ENCODE measurements at regions not wholly inside any gene's neighbourhood (a gene's known extent, or its start where the extent isn't known, plus 50 kb on each side); places are given as distances from the start of the nearest gene placed in this dataset.
"Not testable (repeated sequence)": the region's sequence is repeated elsewhere in the genome, so short reads cannot be mapped to it uniquely, and the experiment has no call there.

GRCh38 chr1:56249234-56249633 lies 330.1 kb downstream of the PLPP3 start:
- H3K27me3 Mint-ChIP-seq (ENCODE audit: unreplicated experiment) = no peaks in the 10 kb centered on the region
- no TSS peak for BruUV-seq (replicated peaks)
- no peak overlapping the region for H3K27ac Mint-ChIP-seq (ENCODE audit: unreplicated experiment)
- CTCF ChIA-PET = interaction anchor here (0.7 to 0.8 kb wide), 2 partner anchors 86 to 1127 kb away, joined by 5 to 8 read pairs; no protein-coding TSS in a partner anchor
- TF ChIP-seq, protein P1, sequence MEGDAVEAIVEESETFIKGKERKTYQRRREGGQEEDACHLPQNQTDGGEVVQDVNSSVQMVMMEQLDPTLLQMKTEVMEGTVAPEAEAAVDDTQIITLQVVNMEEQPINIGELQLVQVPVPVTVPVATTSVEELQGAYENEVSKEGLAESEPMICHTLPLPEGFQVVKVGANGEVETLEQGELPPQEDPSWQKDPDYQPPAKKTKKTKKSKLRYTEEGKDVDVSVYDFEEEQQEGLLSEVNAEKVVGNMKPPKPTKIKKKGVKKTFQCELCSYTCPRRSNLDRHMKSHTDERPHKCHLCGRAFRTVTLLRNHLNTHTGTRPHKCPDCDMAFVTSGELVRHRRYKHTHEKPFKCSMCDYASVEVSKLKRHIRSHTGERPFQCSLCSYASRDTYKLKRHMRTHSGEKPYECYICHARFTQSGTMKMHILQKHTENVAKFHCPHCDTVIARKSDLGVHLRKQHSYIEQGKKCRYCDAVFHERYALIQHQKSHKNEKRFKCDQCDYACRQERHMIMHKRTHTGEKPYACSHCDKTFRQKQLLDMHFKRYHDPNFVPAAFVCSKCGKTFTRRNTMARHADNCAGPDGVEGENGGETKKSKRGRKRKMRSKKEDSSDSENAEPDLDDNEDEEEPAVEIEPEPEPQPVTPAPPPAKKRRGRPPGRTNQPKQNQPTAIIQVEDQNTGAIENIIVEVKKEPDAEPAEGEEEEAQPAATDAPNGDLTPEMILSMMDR (IDR thresholded peaks at IDR 0.05; ENCODE audit: unreplicated experiment) = no peak
- H3K9me3 Mint-ChIP-seq (ENCODE audit: low read depth, unreplicated experiment) = no peaks in the 10 kb centered on the region
- H3K36me3 Mint-ChIP-seq (ENCODE audit: insufficient read depth, unreplicated experiment) = no peaks in the 10 kb centered on the region
- DNase-seq = no peak
- intact Hi-C loops (cut with micrococcal nuclease; ENCODE audit: unreplicated experiment) = no loop called here
- no peak overlapping the region for H3K4me3 Mint-ChIP-seq (ENCODE audit: low read depth, unreplicated experiment)
- no peaks in the 10 kb centered on the region for H3K4me1 Mint-ChIP-seq (ENCODE audit: low read depth, unreplicated experiment)

DNA sequence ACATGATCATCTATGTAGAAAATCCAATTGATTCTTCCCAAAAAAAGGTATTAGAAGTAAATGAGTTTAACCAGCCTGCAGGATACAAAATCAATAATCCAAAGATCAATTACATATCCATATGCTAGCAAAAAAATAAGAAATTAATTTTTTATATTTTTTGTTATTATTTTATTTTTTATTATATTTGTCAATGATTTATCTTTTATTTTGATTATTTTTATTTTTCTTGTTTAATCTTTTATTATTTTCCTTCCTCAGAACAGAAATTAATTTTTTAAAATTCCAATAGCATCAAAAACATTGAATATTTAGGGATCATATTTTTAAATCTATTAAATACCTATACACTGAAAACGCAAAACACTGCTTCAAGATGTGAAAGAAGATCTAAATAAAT lies 331.2 kb downstream of the PLPP3 start:
- Mint-ChIP-seq H3K27me3 (ENCODE audit: unreplicated experiment) (no peaks in the 10 kb centered on the region), H3K9me3 (ENCODE audit: low read depth, unreplicated experiment) (no peaks in the 10 kb centered on the region), H3K4me1 (ENCODE audit: low read depth, unreplicated experiment) (no peaks in the 10 kb centered on the region), H3K4me3 (ENCODE audit: low read depth, unreplicated experiment) (no peak overlapping the region), H3K27ac (ENCODE audit: unreplicated experiment) (no peak overlapping the region), H3K36me3 (ENCODE audit: insufficient read depth, unreplicated experiment) (no peaks in the 10 kb centered on the region)
- CTCF ChIA-PET = no interaction called here
- intact Hi-C loops (cut with micrococcal nuclease; ENCODE audit: unreplicated experiment) = no loop called here
- no TSS peak for BruUV-seq (replicated peaks)
- TF ChIP-seq, protein P1 (IDR thresholded peaks at IDR 0.05; ENCODE audit: unreplicated experiment) = no peak
- DNase-seq = no peak

- H3K36me3 Mint-ChIP-seq (ENCODE audit: insufficient read depth, unreplicated experiment); DNase-seq; H3K27ac Mint-ChIP-seq (ENCODE audit: unreplicated experiment); H3K4me3 Mint-ChIP-seq (ENCODE audit: low read depth, unreplicated experiment); H3K9me3 Mint-ChIP-seq (ENCODE audit: low read depth, unreplicated experiment); CTCF ChIA-PET; H3K4me1 Mint-ChIP-seq (ENCODE audit: low read depth, unreplicated experiment); BruUV-seq (replicated peaks); intact Hi-C loops (cut with micrococcal nuclease; ENCODE audit: unreplicated experiment); H3K27me3 Mint-ChIP-seq (ENCODE audit: unreplicated experiment): not testable (repeated sequence)
Observed at GRCh38 chr1:56246726-56247125, 332.6 kb downstream of the PLPP3 start.

DNA sequence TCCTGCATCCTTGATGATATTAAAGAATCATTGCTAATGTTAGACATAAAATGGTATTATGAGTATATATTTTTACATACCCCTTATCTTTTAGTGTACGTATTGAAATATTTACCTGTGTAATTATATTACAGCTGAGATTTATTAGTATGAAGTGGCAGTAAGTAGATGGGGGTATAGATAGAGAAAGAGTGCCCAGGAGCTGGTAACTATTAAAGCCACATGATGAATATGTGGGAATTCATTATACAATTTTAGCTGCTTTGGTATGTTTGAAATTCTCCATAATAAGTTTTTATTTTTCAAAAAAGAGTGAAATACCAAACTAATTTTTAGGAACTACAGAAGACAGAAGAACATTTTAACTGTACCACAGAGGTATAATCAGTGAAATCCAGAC lies 339.0 kb downstream of the PLPP3 start:
- Mint-ChIP-seq H3K9me3 (ENCODE audit: low read depth, unreplicated experiment) (peaks cover 5% of the 10 kb centered on the region), H3K27me3 (ENCODE audit: unreplicated experiment) (no peaks in the 10 kb centered on the region), H3K36me3 (ENCODE audit: insufficient read depth, unreplicated experiment) (no peaks in the 10 kb centered on the region), H3K27ac (ENCODE audit: unreplicated experiment) (no peak overlapping the region), H3K4me1 (ENCODE audit: low read depth, unreplicated experiment) (no peaks in the 10 kb centered on the region), H3K4me3 (ENCODE audit: low read depth, unreplicated experiment) (no peak overlapping the region)
- intact Hi-C loops (cut with micrococcal nuclease; ENCODE audit: unreplicated experiment) = no loop called here
- BruUV-seq (replicated peaks) = no TSS peak
- CTCF ChIA-PET = no interaction called here
- TF ChIP-seq, protein P1 (IDR thresholded peaks at IDR 0.05; ENCODE audit: unreplicated experiment) = no peak
- DNase-seq = no peak

GRCh38 chr1:56237491-56238064 lies 341.8 kb downstream of the PLPP3 start:
- H3K27me3 Mint-ChIP-seq (ENCODE audit: unreplicated experiment) = no peaks in the 10 kb centered on the region
- DNase-seq = no peak
- CTCF ChIA-PET = no interaction called here
- TF ChIP-seq, protein P1 (IDR thresholded peaks at IDR 0.05; ENCODE audit: unreplicated experiment) = no peak
- H3K9me3 Mint-ChIP-seq (ENCODE audit: low read depth, unreplicated experiment) = peaks cover 3% of the 10 kb centered on the region
- no TSS peak for BruUV-seq (replicated peaks)
- H3K4me1 Mint-ChIP-seq (ENCODE audit: low read depth, unreplicated experiment) = no peaks in the 10 kb centered on the region
- intact Hi-C loops (cut with micrococcal nuclease; ENCODE audit: unreplicated experiment) = no loop called here
- no peaks in the 10 kb centered on the region for H3K36me3 Mint-ChIP-seq (ENCODE audit: insufficient read depth, unreplicated experiment)
- no peak overlapping the region for H3K27ac Mint-ChIP-seq (ENCODE audit: unreplicated experiment)
- H3K4me3 Mint-ChIP-seq (ENCODE audit: low read depth, unreplicated experiment) = no peak overlapping the region

Data from Calu3 (cell line).